ENCODE measurements at regions not wholly inside any gene's neighbourhood (a gene's known extent, or its start where the extent isn't known, plus 50 kb on each side); places are given as distances from the start of the nearest gene placed in this dataset.

- H3K4me1 ChIP-seq, result peaks cover 0 to 9% (median 0%) of the 10 kb centered on the region in 4 donors
- H3K4me3 ChIP-seq, result no peak overlapping the region
- intact Hi-C loops (cut with DNase I), result no loop called here
- peaks cover 0 to 59% (median 0%) of the 10 kb centered on the region in 4 donors for H3K27me3 ChIP-seq
- no peak for DNase-seq (ENCODE audit: extremely low spot score)
- no peak for TF ChIP-seq POLR2AphosphoS5 (IDR thresholded peaks at IDR 0.05)
- TF ChIP-seq POLR2A (IDR thresholded peaks at IDR 0.05; ENCODE audit: low read depth), result no peak
- TF ChIP-seq EP300 (IDR thresholded peaks at IDR 0.05), result no peak
- TF ChIP-seq CTCF (IDR thresholded peaks at IDR 0.05), result no peak
- H3K27ac ChIP-seq (replicated peaks in 1 of 4), result no peak overlapping the region
- H3K9me3 ChIP-seq, result no peaks in the 10 kb centered on the region
- WGBS, result 82% methylated on average over 6 of the region's 7 CpGs
- H3K36me3 ChIP-seq, result no peaks in the 10 kb centered on the region
Observed at GRCh38 chr10:123556049-123556448, 110.1 kb upstream of the GPR26 start.

GRCh38 chr10:123556736-123557135 lies 109.4 kb upstream of the GPR26 start:
- TF ChIP-seq EP300 (IDR thresholded peaks at IDR 0.05) (no peak), POLR2A (IDR thresholded peaks at IDR 0.05; ENCODE audit: low read depth) (no peak), CTCF (IDR thresholded peaks at IDR 0.05) (no peak), POLR2AphosphoS5 (IDR thresholded peaks at IDR 0.05) (no peak)
- peaks cover 0 to 54% (median 0%) of the 10 kb centered on the region in 4 donors for H3K27me3 ChIP-seq
- peaks cover 0 to 9% (median 0%) of the 10 kb centered on the region in 4 donors for H3K4me1 ChIP-seq
- no peaks in the 10 kb centered on the region for H3K9me3 ChIP-seq
- no peak for DNase-seq (ENCODE audit: extremely low spot score)
- H3K4me3 ChIP-seq, result no peak overlapping the region
- no peak overlapping the region for H3K27ac ChIP-seq (replicated peaks in 1 of 4)
- H3K36me3 ChIP-seq, result no peaks in the 10 kb centered on the region
- WGBS, result 68% methylated on average over 3 of the region's 16 CpGs
- intact Hi-C loops (cut with DNase I), result no loop called here

GRCh38 chr10:123557366-123558108 lies 108.6 kb upstream of the GPR26 start:
- no peak for DNase-seq (ENCODE audit: extremely low spot score)
- no peak overlapping the region for H3K27ac ChIP-seq (replicated peaks in 1 of 4)
- H3K27me3 ChIP-seq, result peaks cover 0 to 49% (median 0%) of the 10 kb centered on the region in 4 donors
- TF ChIP-seq POLR2AphosphoS5 (IDR thresholded peaks at IDR 0.05) (no peak), POLR2A (IDR thresholded peaks at IDR 0.05; ENCODE audit: low read depth) (no peak), EP300 (IDR thresholded peaks at IDR 0.05) (no peak), CTCF (IDR thresholded peaks at IDR 0.05) (no peak)
- no peaks in the 10 kb centered on the region for H3K36me3 ChIP-seq
- H3K4me1 ChIP-seq, result peaks cover 0 to 9% (median 0%) of the 10 kb centered on the region in 4 donors
- intact Hi-C loops (cut with DNase I), result no loop called here
- H3K4me3 ChIP-seq, result no peak overlapping the region
- no peaks in the 10 kb centered on the region for H3K9me3 ChIP-seq
- WGBS, result 70% methylated on average over 8 of the region's 8 CpGs

- Histone ChIP-seq H3K4me3 (no peak overlapping the region), H3K4me1 (peaks cover 0 to 9% (median 0%) of the 10 kb centered on the region in 4 donors), H3K27ac (replicated peaks in 1 of 4) (no peak overlapping the region), H3K9me3 (no peaks in the 10 kb centered on the region), H3K36me3 (no peaks in the 10 kb centered on the region), H3K27me3 (peaks cover 0 to 42% (median 0%) of the 10 kb centered on the region in 4 donors)
- WGBS, result 79% methylated on average over 16 of the region's 17 CpGs
- no peak for TF ChIP-seq EP300 (IDR thresholded peaks at IDR 0.05)
- TF ChIP-seq POLR2AphosphoS5 (IDR thresholded peaks at IDR 0.05), result no peak
- TF ChIP-seq CTCF (IDR thresholded peaks at IDR 0.05), result no peak
- TF ChIP-seq POLR2A (IDR thresholded peaks at IDR 0.05; ENCODE audit: low read depth), result no peak
- intact Hi-C loops (cut with DNase I), result loop anchor here (1.0 kb wide), 1 partner anchor 425 kb away; no protein-coding TSS in a partner anchor
- DNase-seq (ENCODE audit: extremely low spot score), result no peak
Observed at GRCh38 chr10:123558651-123559050, 107.5 kb upstream of the GPR26 start.
